Mucosa of rectum (tissue), 2 donors: ENCODE measurements at regions not wholly inside any gene's neighbourhood (a gene's known extent, or its start where the extent isn't known, plus 50 kb on each side); places are given as distances from the start of the nearest gene placed in this dataset.
"Not testable (repeated sequence)": the region's sequence is repeated elsewhere in the genome, so short reads cannot be mapped to it uniquely, and the experiment has no call there.

Experiments used
- H3K27ac ChIP-seq, 2 donors: one replicate each; pipeline ENCODE4 v1.7.0; 2013; ENCODE audit warnings: inconsistent platforms in 2 of 2, low read depth in 2 of 2, low read length in 2 of 2
- H3K27me3 ChIP-seq, 2 donors: one replicate each; pipeline ENCODE4 v1.7.0; 2013; ENCODE audit warnings: low read length in 2 of 2; ENCODE audit not compliant: control insufficient read depth in 2 of 2, insufficient read depth in 2 of 2
- H3K36me3 ChIP-seq, 2 donors: one replicate each; pipeline ENCODE4 v1.7.0; 2013; ENCODE audit warnings: low read length in 2 of 2; ENCODE audit not compliant: control insufficient read depth in 2 of 2, insufficient read depth in 2 of 2
- H3K4me1 ChIP-seq, 2 donors: one replicate each; pipeline ENCODE4 v1.7.0; 2013; ENCODE audit warnings: low read length in 2 of 2, mild to moderate bottlenecking in 1 of 2; ENCODE audit not compliant: control insufficient read depth in 2 of 2, insufficient read depth in 2 of 2
- H3K4me3 ChIP-seq, 2 donors: one replicate each; pipeline ENCODE4 v1.7.0; 2013; ENCODE audit warnings: low read length in 2 of 2
- H3K9ac ChIP-seq, 2 donors: one replicate each; pipeline ENCODE4 v1.7.0; 2013; ENCODE audit warnings: low read length in 2 of 2, low read depth in 1 of 2, mild to moderate bottlenecking in 1 of 2
- H3K9me3 ChIP-seq, 2 donors: one replicate each; pipeline ENCODE4 v1.7.0; 2013; ENCODE audit warnings: low read length in 2 of 2; ENCODE audit not compliant: control insufficient read depth in 2 of 2
- donor health status: healthy.
- donor health status: Normal muscosa, but diverticular disease.

- no peak overlapping the region for H3K27ac ChIP-seq
- no peaks in the 10 kb centered on the region for H3K36me3 ChIP-seq
- no peaks in the 10 kb centered on the region for H3K9me3 ChIP-seq
- H3K9ac ChIP-seq: no peak overlapping the region
- no peaks in the 10 kb centered on the region for H3K27me3 ChIP-seq
- no peaks in the 10 kb centered on the region for H3K4me1 ChIP-seq
- no peak overlapping the region for H3K4me3 ChIP-seq
Observed at GRCh38 chr6:104460738-104461483, 398.8 kb downstream of the HACE1 start.

- Histone ChIP-seq H3K36me3 (no peaks in the 10 kb centered on the region), H3K27me3 (no peaks in the 10 kb centered on the region), H3K9ac (no peak overlapping the region), H3K4me3 (no peak overlapping the region), H3K27ac (no peak overlapping the region), H3K9me3 (no peaks in the 10 kb centered on the region), H3K4me1 (no peaks in the 10 kb centered on the region)
Observed at GRCh38 chr6:104459543-104459942, 400.2 kb downstream of the HACE1 start.

- Histone ChIP-seq H3K4me3 (no peak overlapping the region), H3K4me1 (no peaks in the 10 kb centered on the region), H3K9me3 (no peaks in the 10 kb centered on the region), H3K27ac (no peak overlapping the region), H3K36me3 (no peaks in the 10 kb centered on the region), H3K9ac (no peak overlapping the region), H3K27me3 (no peaks in the 10 kb centered on the region)
Observed at GRCh38 chr6:104449918-104450317, 409.8 kb downstream of the HACE1 start.

DNA sequence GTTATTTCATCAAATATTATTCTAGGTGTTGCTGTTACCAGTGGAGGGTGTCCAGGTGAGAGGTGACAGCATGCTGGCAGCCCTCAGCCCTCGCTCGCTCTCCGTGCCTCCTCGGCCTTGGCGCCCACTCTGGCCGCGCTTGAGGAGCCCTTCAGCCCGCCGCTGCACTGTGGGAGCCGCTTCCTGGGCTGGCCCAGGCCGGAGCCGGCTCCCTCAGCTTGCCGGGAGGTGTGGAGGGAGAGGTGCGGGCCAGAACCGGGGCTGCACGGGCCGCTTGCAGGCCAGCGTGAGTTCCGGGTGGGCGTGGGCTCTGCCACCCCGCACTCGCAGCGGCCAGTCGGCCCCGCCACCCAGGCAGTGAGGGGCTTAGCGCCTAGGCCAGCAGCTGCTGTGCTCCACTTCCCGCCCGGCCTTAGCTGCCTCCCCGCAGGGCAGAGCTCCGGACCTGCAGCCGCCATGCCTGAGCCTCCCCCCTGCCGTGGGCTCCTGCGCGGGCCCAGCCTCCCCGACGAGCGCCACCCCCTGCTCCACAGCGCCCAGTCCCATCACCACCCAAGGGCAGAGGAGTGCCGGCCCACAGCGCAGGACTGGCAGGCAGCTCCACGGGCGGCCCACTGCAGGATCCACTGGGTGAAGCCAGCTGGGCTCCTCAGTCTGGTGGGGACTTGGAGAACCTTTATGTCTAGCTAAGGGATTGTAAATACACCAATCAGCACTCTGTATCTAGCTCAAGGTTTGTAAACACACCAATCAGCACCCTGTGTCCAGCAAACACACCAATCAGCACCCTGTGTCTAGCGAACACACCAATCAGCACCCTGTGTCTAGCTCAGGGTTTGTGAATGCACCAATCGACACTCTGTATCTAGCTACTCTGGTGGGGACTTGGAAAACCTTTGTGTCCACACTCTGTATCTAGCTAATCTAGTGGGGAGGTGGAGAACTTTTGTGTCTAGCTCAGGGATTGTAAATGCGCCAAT, 413.3 kb downstream of the HACE1 start:
- H3K27me3 ChIP-seq, H3K27ac ChIP-seq, H3K36me3 ChIP-seq, H3K4me3 ChIP-seq, H3K9me3 ChIP-seq, H3K4me1 ChIP-seq, H3K9ac ChIP-seq: not testable (repeated sequence)

DNA sequence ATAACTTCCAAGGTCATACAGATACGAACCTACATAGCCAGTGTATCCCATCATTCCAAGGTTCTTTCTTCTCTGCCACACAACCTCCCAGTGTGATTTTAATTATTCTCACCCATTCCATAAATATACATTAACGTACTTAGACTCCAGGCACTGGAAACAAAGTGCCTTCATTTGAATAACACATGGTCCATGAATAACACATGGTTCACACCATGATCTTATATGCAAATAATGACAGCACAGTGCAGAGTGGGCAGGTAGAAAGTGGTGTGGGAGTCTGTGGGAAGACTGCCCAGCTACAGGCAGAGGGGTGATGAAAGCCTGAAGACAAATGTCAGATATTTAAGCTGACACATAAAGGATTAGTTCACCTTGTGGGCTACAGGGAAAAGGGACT, 425.2 kb downstream of the HACE1 start:
- Histone ChIP-seq H3K27ac (no peak overlapping the region), H3K9me3 (no peaks in the 10 kb centered on the region), H3K36me3 (no peaks in the 10 kb centered on the region), H3K4me3 (no peak overlapping the region), H3K9ac (no peak overlapping the region), H3K4me1 (no peaks in the 10 kb centered on the region), H3K27me3 (no peaks in the 10 kb centered on the region)

GRCh38 chr6:104431096-104431495, 428.6 kb downstream of the HACE1 start:
- no peaks in the 10 kb centered on the region for H3K36me3 ChIP-seq
- H3K9ac ChIP-seq: no peak overlapping the region
- no peaks in the 10 kb centered on the region for H3K4me1 ChIP-seq
- H3K27me3 ChIP-seq: no peaks in the 10 kb centered on the region
- H3K4me3 ChIP-seq: no peak overlapping the region
- no peak overlapping the region for H3K27ac ChIP-seq
- no peaks in the 10 kb centered on the region for H3K9me3 ChIP-seq

- H3K36me3 ChIP-seq: no peaks in the 10 kb centered on the region
- H3K9me3 ChIP-seq: no peaks in the 10 kb centered on the region
- no peak overlapping the region for H3K4me3 ChIP-seq
- no peaks in the 10 kb centered on the region for H3K27me3 ChIP-seq
- H3K9ac ChIP-seq: no peak overlapping the region
- no peaks in the 10 kb centered on the region for H3K4me1 ChIP-seq
- no peak overlapping the region for H3K27ac ChIP-seq
Observed at GRCh38 chr6:104428184-104428583, 431.5 kb downstream of the HACE1 start.

GRCh38 chr6:104423691-104424090, 436.0 kb downstream of the HACE1 start:
- Histone ChIP-seq H3K27ac (no peak overlapping the region), H3K4me3 (no peak overlapping the region), H3K9ac (no peak overlapping the region), H3K4me1 (no peaks in the 10 kb centered on the region), H3K27me3 (no peaks in the 10 kb centered on the region), H3K9me3 (no peaks in the 10 kb centered on the region), H3K36me3 (no peaks in the 10 kb centered on the region)

DNA sequence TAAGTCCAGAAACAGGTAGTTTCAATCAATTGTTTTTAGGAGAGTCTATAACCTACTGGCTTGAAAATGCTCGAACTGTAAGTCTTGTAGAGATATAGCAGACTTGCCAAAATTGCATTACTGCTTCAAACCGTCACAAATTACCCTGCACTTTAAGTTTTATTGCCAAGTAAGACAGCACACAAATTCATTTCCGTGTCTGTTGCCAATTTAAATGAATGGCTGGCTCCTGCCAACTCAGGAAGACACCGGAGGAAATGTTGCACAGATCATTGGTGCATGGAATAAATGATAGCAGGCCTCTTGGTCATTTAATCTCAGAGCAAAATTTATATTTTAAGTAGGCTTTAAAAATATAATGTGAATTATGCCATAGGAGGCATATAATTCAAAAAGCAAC, 438.1 kb downstream of the HACE1 start:
- Histone ChIP-seq H3K9ac (no peak overlapping the region), H3K9me3 (no peaks in the 10 kb centered on the region), H3K4me1 (no peaks in the 10 kb centered on the region), H3K4me3 (no peak overlapping the region), H3K27me3 (no peaks in the 10 kb centered on the region), H3K27ac (no peak overlapping the region), H3K36me3 (no peaks in the 10 kb centered on the region)

- H3K36me3 ChIP-seq: no peaks in the 10 kb centered on the region
- no peaks in the 10 kb centered on the region for H3K27me3 ChIP-seq
- H3K27ac ChIP-seq: no peak overlapping the region
- no peak overlapping the region for H3K9ac ChIP-seq
- H3K9me3 ChIP-seq: no peaks in the 10 kb centered on the region
- H3K4me1 ChIP-seq: no peaks in the 10 kb centered on the region
- no peak overlapping the region for H3K4me3 ChIP-seq
Observed at GRCh38 chr6:104418839-104419238, 440.9 kb downstream of the HACE1 start.
